ENCODE measurements at regions not wholly inside any gene's neighbourhood (a gene's known extent, or its start where the extent isn't known, plus 50 kb on each side); places are given as distances from the start of the nearest gene placed in this dataset.

DNA sequence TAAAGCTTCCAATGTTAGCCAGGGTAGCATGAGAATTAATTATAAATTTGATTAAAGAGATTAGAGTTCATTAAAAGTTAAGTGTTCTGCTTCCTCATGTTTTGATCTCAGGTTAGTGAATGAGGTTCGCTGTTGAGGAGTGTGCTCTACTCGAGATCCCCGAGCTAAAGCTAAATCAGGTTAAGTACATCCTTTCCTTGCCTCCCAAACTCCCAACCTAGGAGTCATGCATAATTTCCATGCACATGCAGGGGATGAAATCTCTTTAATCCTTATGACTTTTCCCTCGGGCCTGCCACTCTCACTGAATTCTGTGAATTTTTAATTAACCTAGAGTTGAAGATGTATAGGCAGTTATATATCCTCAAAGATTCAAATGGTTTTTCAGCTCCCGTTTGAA is 156.1 kb upstream of the NCK2 start:
- Histone ChIP-seq H3K4me3 (ENCODE audit: low read depth in 1 of 3, low read length in 3 of 3) (no peak overlapping the region), H3K4me1 (ENCODE audit: control insufficient read depth in 3 of 3, insufficient read depth in 2 of 3, low read depth in 1 of 3, low read length in 2 of 3) (peaks cover 0 to 25% (median 6%) of the 10 kb centered on the region in 3 donors), H3K27ac (ENCODE audit: low read depth in 1 of 3, low read length in 2 of 3) (no peak overlapping the region), H3K36me3 (ENCODE audit: control insufficient read depth in 3 of 3, insufficient read depth in 2 of 3, low read depth in 1 of 3, low read length in 3 of 3) (no peaks in the 10 kb centered on the region), H3K9me3 (ENCODE audit: control insufficient read depth in 2 of 2, insufficient read depth in 1 of 2, low read depth in 1 of 2, low read length in 1 of 2) (peaks cover 0 to 24% of the 10 kb centered on the region in 2 donors), H3K27me3 (ENCODE audit: control insufficient read depth in 3 of 3, insufficient read depth in 3 of 3, low read length in 3 of 3) (no peaks in the 10 kb centered on the region)
- WGBS, 3 donors = 90 to 94% (median 91%) methylated on average over 5 of the region's 5 CpGs
- DNase-seq (no peak), FAIRE-seq (no peak)

DNA sequence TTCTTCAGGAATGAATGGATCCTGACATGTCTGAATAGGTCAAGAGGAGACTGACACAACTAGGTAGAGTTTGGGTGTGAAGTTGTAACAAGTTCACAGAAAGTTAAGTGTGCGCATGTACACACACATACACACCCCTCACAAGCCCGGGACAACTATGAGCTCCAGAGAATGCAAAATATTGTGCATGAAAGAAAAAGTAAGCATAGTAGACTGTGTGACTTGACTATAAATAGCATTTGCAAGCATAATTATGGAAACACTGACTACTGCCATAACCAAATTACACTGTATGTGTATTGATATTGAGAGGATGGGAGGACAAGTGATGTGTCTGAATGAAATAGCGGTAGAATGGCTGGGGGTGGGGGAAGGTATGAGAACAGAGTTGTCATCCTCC is 157.1 kb upstream of the NCK2 start:
- 77 to 93% (median 78%) methylated on average over 3 of the region's 3 CpGs for WGBS, 3 donors
- H3K4me1 ChIP-seq (ENCODE audit: control insufficient read depth in 3 of 3, insufficient read depth in 2 of 3, low read depth in 1 of 3, low read length in 2 of 3) = peaks cover 0 to 29% (median 6%) of the 10 kb centered on the region in 3 donors
- no peak overlapping the region for H3K27ac ChIP-seq (ENCODE audit: low read depth in 1 of 3, low read length in 2 of 3)
- H3K9me3 ChIP-seq (ENCODE audit: control insufficient read depth in 2 of 2, insufficient read depth in 1 of 2, low read depth in 1 of 2, low read length in 1 of 2) = peaks cover 0 to 24% of the 10 kb centered on the region in 2 donors
- H3K27me3 ChIP-seq (ENCODE audit: control insufficient read depth in 3 of 3, insufficient read depth in 3 of 3, low read length in 3 of 3) = no peaks in the 10 kb centered on the region
- no peak overlapping the region for H3K4me3 ChIP-seq (ENCODE audit: low read depth in 1 of 3, low read length in 3 of 3)
- DNase-seq = no peak
- FAIRE-seq = no peak
- no peaks in the 10 kb centered on the region for H3K36me3 ChIP-seq (ENCODE audit: control insufficient read depth in 3 of 3, insufficient read depth in 2 of 3, low read depth in 1 of 3, low read length in 3 of 3)

DNA sequence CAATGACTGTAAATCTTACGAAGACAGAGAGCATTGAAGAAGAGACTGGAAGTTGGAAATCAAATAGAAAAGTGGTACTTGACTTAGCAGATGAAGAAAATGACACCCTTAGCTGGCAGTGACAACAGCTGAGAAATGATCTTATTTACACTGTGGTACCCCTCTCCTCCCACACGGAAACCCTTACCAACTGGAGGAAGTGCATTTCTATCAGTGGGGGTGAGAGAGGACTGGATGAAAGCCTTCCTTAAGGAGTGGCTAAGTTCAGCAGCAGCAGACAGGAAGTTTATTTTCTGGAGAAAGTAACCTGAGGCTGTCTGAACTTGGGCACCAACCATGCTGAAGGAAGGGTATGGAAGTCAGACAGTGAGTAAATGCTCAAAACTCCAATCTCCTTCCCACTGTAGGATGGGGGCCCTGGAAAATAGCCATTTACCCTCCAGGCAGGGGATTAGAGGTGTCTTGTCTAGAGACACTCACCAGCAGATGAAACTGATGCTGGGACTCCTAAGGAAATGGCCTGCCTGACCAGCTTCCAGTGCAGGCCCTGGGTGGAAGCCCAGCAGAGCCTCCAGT is 160.2 kb upstream of the NCK2 start:
- H3K4me1 ChIP-seq (ENCODE audit: control insufficient read depth in 3 of 3, insufficient read depth in 2 of 3, low read depth in 1 of 3, low read length in 2 of 3) = peaks cover 0 to 37% (median 8%) of the 10 kb centered on the region in 3 donors
- peak; percentile 45 to 61 for DNase-seq
- FAIRE-seq = no peak
- WGBS, 3 donors = 48 to 51% (median 49%) methylated on average over 2 of the region's 2 CpGs
- H3K27ac ChIP-seq (ENCODE audit: low read depth in 1 of 3, low read length in 2 of 3) = peak overlapping the region in 2 of 3 donors; percentile 4 to 88
- H3K4me3 ChIP-seq (ENCODE audit: low read depth in 1 of 3, low read length in 3 of 3) = no peak overlapping the region
- peaks cover 0 to 10% of the 10 kb centered on the region in 2 donors for H3K9me3 ChIP-seq (ENCODE audit: control insufficient read depth in 2 of 2, insufficient read depth in 1 of 2, low read depth in 1 of 2, low read length in 1 of 2)
- no peaks in the 10 kb centered on the region for H3K36me3 ChIP-seq (ENCODE audit: control insufficient read depth in 3 of 3, insufficient read depth in 2 of 3, low read depth in 1 of 3, low read length in 3 of 3)
- no peaks in the 10 kb centered on the region for H3K27me3 ChIP-seq (ENCODE audit: control insufficient read depth in 3 of 3, insufficient read depth in 3 of 3, low read length in 3 of 3)

GRCh38 chr2:105582952-105583660 is 161.6 kb upstream of the NCK2 start:
- no peaks in the 10 kb centered on the region for H3K36me3 ChIP-seq (ENCODE audit: control insufficient read depth in 3 of 3, insufficient read depth in 2 of 3, low read depth in 1 of 3, low read length in 3 of 3)
- no peaks in the 10 kb centered on the region for H3K27me3 ChIP-seq (ENCODE audit: control insufficient read depth in 3 of 3, insufficient read depth in 3 of 3, low read length in 3 of 3)
- FAIRE-seq (no peak), DNase-seq (peak; percentile 96 to 98)
- no peak overlapping the region for H3K4me3 ChIP-seq (ENCODE audit: low read depth in 1 of 3, low read length in 3 of 3)
- 7 to 56% (median 23%) methylated on average over 3 of the region's 3 CpGs for WGBS, 3 donors
- no peaks in the 10 kb centered on the region for H3K9me3 ChIP-seq (ENCODE audit: control insufficient read depth in 2 of 2, insufficient read depth in 1 of 2, low read depth in 1 of 2, low read length in 1 of 2)
- H3K27ac ChIP-seq (ENCODE audit: low read depth in 1 of 3, low read length in 2 of 3) = peak overlapping the region; percentile 79 to 90 (median 88)
- H3K4me1 ChIP-seq (ENCODE audit: control insufficient read depth in 3 of 3, insufficient read depth in 2 of 3, low read depth in 1 of 3, low read length in 2 of 3) = peaks cover 2 to 41% (median 8%) of the 10 kb centered on the region in 3 donors

GRCh38 chr2:105581555-105581944 is 163.2 kb upstream of the NCK2 start:
- Histone ChIP-seq H3K27me3 (ENCODE audit: control insufficient read depth in 3 of 3, insufficient read depth in 3 of 3, low read length in 3 of 3) (no peaks in the 10 kb centered on the region), H3K4me1 (ENCODE audit: control insufficient read depth in 3 of 3, insufficient read depth in 2 of 3, low read depth in 1 of 3, low read length in 2 of 3) (peaks cover 3 to 46% (median 8%) of the 10 kb centered on the region in 3 donors), H3K9me3 (ENCODE audit: control insufficient read depth in 2 of 2, insufficient read depth in 1 of 2, low read depth in 1 of 2, low read length in 1 of 2) (no peaks in the 10 kb centered on the region), H3K36me3 (ENCODE audit: control insufficient read depth in 3 of 3, insufficient read depth in 2 of 3, low read depth in 1 of 3, low read length in 3 of 3) (no peaks in the 10 kb centered on the region), H3K27ac (ENCODE audit: low read depth in 1 of 3, low read length in 2 of 3) (peak overlapping the region in 1 of 3 donors; percentile 88), H3K4me3 (ENCODE audit: low read depth in 1 of 3, low read length in 3 of 3) (no peak overlapping the region)
- 78 to 82% (median 80%) methylated on average over 3 of the region's 3 CpGs for whole genome bisulfite sequencing, 3 donors
- DNase-seq (no peak), FAIRE-seq (no peak)

- WGBS, 3 donors = 43 to 82% (median 52%) methylated on average over 1 of the region's 1 CpG
- peak overlapping the region in 1 of 3 donors; percentile 88 for H3K27ac ChIP-seq (ENCODE audit: low read depth in 1 of 3, low read length in 2 of 3)
- H3K9me3 ChIP-seq (ENCODE audit: control insufficient read depth in 2 of 2, insufficient read depth in 1 of 2, low read depth in 1 of 2, low read length in 1 of 2) = no peaks in the 10 kb centered on the region
- no peak overlapping the region for H3K4me3 ChIP-seq (ENCODE audit: low read depth in 1 of 3, low read length in 3 of 3)
- H3K36me3 ChIP-seq (ENCODE audit: control insufficient read depth in 3 of 3, insufficient read depth in 2 of 3, low read depth in 1 of 3, low read length in 3 of 3) = no peaks in the 10 kb centered on the region
- H3K27me3 ChIP-seq (ENCODE audit: control insufficient read depth in 3 of 3, insufficient read depth in 3 of 3, low read length in 3 of 3) = no peaks in the 10 kb centered on the region
- DNase-seq = no peak
- H3K4me1 ChIP-seq (ENCODE audit: control insufficient read depth in 3 of 3, insufficient read depth in 2 of 3, low read depth in 1 of 3, low read length in 2 of 3) = peaks cover 4 to 51% (median 8%) of the 10 kb centered on the region in 3 donors
- no peak for FAIRE-seq
These were observed 163.7 kb upstream of the NCK2 start for GRCh38 chr2:105580870-105581554.

- H3K27me3 ChIP-seq (ENCODE audit: control insufficient read depth in 3 of 3, insufficient read depth in 3 of 3, low read length in 3 of 3) = no peaks in the 10 kb centered on the region
- 71 to 85% (median 78%) methylated on average over 5 of the region's 5 CpGs for WGBS, 3 donors
- DNase-seq = peak in 1 of 2 donors; percentile 61
- H3K4me1 ChIP-seq (ENCODE audit: control insufficient read depth in 3 of 3, insufficient read depth in 2 of 3, low read depth in 1 of 3, low read length in 2 of 3) = peaks cover 5 to 57% (median 8%) of the 10 kb centered on the region in 3 donors
- H3K9me3 ChIP-seq (ENCODE audit: control insufficient read depth in 2 of 2, insufficient read depth in 1 of 2, low read depth in 1 of 2, low read length in 1 of 2) = no peaks in the 10 kb centered on the region
- H3K36me3 ChIP-seq (ENCODE audit: control insufficient read depth in 3 of 3, insufficient read depth in 2 of 3, low read depth in 1 of 3, low read length in 3 of 3) = no peaks in the 10 kb centered on the region
- H3K27ac ChIP-seq (ENCODE audit: low read depth in 1 of 3, low read length in 2 of 3) = no peak overlapping the region
- no peak overlapping the region for H3K4me3 ChIP-seq (ENCODE audit: low read depth in 1 of 3, low read length in 3 of 3)
- FAIRE-seq = no peak
These were observed 164.5 kb upstream of the NCK2 start for GRCh38 chr2:105580216-105580615.

DNA sequence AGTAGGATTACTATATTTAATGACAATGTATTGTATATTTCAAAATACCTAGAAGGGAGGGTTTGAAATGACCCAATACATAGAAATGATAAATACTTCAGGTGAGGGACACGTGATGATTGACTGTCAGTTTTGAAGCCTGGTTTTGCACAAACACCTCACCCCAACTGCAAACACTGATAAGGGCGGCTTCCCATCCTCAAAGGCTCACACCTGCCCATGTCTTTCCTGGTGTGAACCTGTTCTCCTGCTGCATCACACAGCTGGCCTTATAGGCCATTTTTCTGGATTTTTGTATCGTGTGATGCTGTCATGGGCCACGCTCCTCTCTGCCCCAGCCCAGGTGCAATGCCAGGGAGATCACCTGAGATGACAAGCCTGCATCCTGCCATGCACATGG is 166.5 kb upstream of the NCK2 start:
- DNase-seq (peak; percentile 46 to 56), FAIRE-seq (no peak)
- Histone ChIP-seq H3K27me3 (ENCODE audit: control insufficient read depth in 3 of 3, insufficient read depth in 3 of 3, low read length in 3 of 3) (no peaks in the 10 kb centered on the region), H3K4me3 (ENCODE audit: low read depth in 1 of 3, low read length in 3 of 3) (no peak overlapping the region), H3K27ac (ENCODE audit: low read depth in 1 of 3, low read length in 2 of 3) (no peak overlapping the region), H3K4me1 (ENCODE audit: control insufficient read depth in 3 of 3, insufficient read depth in 2 of 3, low read depth in 1 of 3, low read length in 2 of 3) (peaks cover 2 to 38% (median 7%) of the 10 kb centered on the region in 3 donors), H3K9me3 (ENCODE audit: control insufficient read depth in 2 of 2, insufficient read depth in 1 of 2, low read depth in 1 of 2, low read length in 1 of 2) (no peaks in the 10 kb centered on the region), H3K36me3 (ENCODE audit: control insufficient read depth in 3 of 3, insufficient read depth in 2 of 3, low read depth in 1 of 3, low read length in 3 of 3) (no peaks in the 10 kb centered on the region)
- WGBS, 3 donors = 20 to 62% (median 40%) methylated on average over 4 of the region's 4 CpGs
